PC-3 (cell line): ENCODE measurements at regions not wholly inside any gene's neighbourhood (a gene's known extent, or its start where the extent isn't known, plus 50 kb on each side); places are given as distances from the start of the nearest gene placed in this dataset.

Experiments used
- CTCF ChIP-seq: fragments of 300-600 bp; sonication (generic); conservative IDR thresholded peaks from 2 replicates; pipeline ENCODE4 v1.5.1; 2017; ENCODE audit warnings: antibody characterized with exemption, low read depth, mild to moderate bottlenecking, low read length
- EZH2 ChIP-seq: fragments of 300-600 bp; sonication (generic); IDR thresholded peaks from one replicate; pipeline ENCODE4 v1.6.1; 2017; ENCODE audit warnings: antibody characterized with exemption, mild to moderate bottlenecking, low read length; ENCODE audit not compliant: unreplicated experiment
- EZH2phosphoT487 ChIP-seq: fragments of 300-600 bp; sonication (generic); IDR thresholded peaks from 2 replicates; pipeline ENCODE4 v1.6.1; 2018; ENCODE audit warnings: mild to moderate bottlenecking, antibody characterized with exemption, low read length, borderline replicate concordance

GRCh38 chr9:36734737-36735136 is 162.0 kb downstream of the MELK start:
- TF ChIP-seq CTCF (no peak), EZH2phosphoT487 (no peak), EZH2 (no peak)
